ENCODE measurements at regions not wholly inside any gene's neighbourhood (a gene's known extent, or its start where the extent isn't known, plus 50 kb on each side); places are given as distances from the start of the nearest gene placed in this dataset.

DNA sequence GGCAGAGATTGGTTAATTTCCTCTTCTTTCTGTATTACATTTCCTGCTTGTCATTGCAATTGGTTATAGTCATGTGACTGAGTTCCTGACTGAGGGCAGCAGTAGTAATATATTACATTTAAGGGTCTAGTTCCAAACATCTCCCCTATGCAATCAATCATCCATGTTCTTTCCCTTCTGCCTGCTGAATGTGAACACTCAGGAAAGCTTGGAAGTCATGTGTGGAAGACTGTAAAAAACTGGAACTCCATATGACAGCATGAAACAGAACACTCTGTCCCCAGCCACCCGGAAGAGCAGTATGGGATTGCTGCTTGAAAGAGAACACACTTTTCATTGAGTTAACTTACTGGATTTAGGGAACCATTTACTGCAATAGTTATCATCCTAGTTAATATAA, 459.7 kb upstream of the SEMA3A start:
- Histone ChIP-seq H3K27ac (no peak overlapping the region), H3K4me3 (no peak overlapping the region)
- TF ChIP-seq, protein P1, sequence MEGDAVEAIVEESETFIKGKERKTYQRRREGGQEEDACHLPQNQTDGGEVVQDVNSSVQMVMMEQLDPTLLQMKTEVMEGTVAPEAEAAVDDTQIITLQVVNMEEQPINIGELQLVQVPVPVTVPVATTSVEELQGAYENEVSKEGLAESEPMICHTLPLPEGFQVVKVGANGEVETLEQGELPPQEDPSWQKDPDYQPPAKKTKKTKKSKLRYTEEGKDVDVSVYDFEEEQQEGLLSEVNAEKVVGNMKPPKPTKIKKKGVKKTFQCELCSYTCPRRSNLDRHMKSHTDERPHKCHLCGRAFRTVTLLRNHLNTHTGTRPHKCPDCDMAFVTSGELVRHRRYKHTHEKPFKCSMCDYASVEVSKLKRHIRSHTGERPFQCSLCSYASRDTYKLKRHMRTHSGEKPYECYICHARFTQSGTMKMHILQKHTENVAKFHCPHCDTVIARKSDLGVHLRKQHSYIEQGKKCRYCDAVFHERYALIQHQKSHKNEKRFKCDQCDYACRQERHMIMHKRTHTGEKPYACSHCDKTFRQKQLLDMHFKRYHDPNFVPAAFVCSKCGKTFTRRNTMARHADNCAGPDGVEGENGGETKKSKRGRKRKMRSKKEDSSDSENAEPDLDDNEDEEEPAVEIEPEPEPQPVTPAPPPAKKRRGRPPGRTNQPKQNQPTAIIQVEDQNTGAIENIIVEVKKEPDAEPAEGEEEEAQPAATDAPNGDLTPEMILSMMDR (IDR thresholded peaks at IDR 0.05): no peak
- DNase-seq (ENCODE audit: low spot score): no peak

DNA sequence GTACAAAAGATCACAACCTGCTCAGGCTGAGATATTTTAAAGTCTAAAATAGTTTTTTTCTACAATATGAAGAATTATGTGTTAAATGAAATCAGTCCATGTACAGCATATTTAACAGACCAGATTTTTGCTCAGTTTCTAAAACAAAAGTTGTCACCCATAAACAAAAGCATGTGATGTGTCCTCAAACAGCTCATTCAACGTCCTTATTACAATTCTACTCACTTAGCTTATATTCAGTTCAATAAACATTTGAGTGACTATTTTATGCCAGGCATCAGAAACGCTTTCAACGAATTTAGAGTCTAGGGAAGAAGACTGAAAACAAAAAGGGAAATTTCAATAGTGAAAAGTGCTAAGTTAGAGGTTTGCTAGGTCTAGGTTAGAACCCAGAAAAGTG, 457.3 kb upstream of the SEMA3A start:
- no peak overlapping the region for H3K27ac ChIP-seq

DNA sequence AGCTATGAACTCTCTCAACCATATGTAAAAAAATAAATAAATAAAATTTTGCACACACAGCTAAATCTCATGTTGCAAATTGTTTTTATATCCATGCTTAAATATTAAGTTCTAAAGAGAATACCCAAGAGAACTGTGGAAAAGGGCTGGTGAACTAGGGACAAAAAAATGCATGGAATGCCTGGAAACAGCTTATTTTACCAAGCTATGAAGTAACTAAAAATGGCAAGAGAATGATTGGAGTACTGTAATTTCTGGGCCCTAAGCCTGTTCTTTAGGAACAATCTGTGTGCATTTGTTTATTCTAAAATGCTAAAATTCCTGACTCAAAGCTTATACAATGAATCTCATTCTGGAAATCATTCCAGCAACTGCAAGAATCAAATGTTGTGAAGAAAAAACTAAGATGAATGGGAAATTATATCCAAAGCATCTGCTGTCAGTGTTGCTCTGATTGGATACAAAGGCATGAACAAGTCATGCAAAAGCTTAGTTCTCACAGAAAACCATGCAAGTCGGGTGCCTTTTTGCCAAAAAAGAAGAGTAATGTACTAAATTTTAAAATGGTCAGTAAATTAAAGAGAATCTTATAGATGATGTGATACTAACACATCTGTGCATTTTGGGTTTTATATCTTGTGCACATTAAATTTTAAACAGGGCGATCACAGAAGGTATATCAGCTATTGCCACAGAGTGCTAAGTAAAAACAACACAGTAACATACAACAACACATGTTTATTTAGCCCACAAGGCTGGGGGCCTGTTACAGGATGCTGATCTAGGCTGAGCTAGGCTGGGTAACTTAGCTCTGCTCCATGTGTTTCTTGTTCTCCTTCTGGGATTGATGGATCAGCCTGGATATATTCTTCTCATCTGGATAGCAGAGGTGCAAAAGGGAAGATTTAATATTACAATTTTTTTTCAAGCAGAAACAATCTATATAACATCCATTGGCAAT, 453.5 kb upstream of the SEMA3A start:
- Histone ChIP-seq H3K27ac (no peak overlapping the region), H3K4me3 (no peak overlapping the region)
- no peak for DNase-seq (ENCODE audit: low spot score)
- TF ChIP-seq, protein P1 (IDR thresholded peaks at IDR 0.05): no peak

More for the DNA sequence above, 457.3 kb upstream of the SEMA3A start:
- TF ChIP-seq, protein P1 (IDR thresholded peaks at IDR 0.05): no peak
- no peak overlapping the region for H3K4me3 ChIP-seq
- no peak for DNase-seq (ENCODE audit: low spot score)

DNA sequence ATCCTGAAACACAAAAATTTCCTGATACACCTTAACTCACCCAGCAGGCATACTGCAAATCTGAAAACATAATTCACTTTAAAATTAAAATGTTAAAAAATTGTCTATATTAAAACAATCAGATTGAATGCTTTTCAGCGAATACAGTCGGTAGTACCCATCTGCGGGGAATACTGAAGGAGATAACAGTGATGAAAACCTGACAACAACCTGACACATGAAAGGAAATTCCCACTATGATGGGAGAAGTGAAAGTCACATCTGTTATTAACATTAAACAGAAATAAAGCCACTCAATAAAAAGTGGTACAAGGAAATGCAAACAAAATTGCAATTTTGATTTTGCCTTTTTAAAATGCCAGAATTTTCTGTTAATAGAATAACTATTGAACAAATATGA, 448.0 kb upstream of the SEMA3A start:
- TF ChIP-seq, protein P1 (IDR thresholded peaks at IDR 0.05): no peak
- H3K4me3 ChIP-seq: no peak overlapping the region
- H3K27ac ChIP-seq: no peak overlapping the region
- no peak for DNase-seq (ENCODE audit: low spot score)

DNA sequence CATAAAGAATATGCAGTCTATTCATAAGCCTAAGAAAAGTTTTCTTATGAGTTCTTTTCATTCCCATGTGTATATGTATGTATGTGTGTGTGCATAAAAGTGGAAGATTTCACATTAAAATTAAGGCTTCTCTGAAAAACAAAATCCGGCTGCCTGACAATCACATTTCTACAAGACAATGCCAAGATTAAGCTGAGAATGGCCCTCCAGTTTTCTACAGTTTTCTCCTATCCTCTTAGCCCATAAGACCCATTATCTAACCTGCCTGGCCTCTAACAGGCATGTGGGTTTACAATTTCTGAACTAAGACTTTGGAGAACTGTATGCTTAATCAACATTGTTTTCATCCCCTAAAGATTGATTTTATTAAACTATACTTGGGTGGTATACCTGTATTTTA, 446.0 kb upstream of the SEMA3A start:
- TF ChIP-seq, protein P1 (IDR thresholded peaks at IDR 0.05): no peak

DNA sequence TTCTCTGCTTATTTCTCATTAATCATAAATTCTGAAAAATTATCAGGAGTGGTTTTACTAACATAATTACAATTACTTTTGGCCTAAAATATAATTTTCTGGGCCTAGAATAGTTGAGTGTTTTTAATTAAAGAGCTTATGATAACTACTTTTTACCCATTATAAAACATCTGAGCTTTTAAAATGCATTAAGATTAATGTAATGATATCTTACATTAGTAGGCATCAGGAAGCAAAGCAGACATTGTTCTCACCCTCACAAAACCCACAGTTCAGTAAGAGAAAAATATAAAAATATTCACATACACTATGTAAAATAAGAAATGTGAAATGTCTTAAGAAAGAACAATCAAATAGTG, 443.7 kb upstream of the SEMA3A start:
- TF ChIP-seq, protein P1 (IDR thresholded peaks at IDR 0.05): no peak
- Histone ChIP-seq H3K27ac (no peak overlapping the region), H3K4me3 (no peak overlapping the region)
- DNase-seq (ENCODE audit: low spot score): no peak

More for the DNA sequence above, 446.0 kb upstream of the SEMA3A start:
- Histone ChIP-seq H3K4me3 (no peak overlapping the region), H3K27ac (no peak overlapping the region)
- DNase-seq (ENCODE audit: low spot score): no peak
